Breast epithelium (tissue), 4 donors: ENCODE measurements at regions not wholly inside any gene's neighbourhood (a gene's known extent, or its start where the extent isn't known, plus 50 kb on each side); places are given as distances from the start of the nearest gene placed in this dataset.

Experiments
- DNase-seq, 2 donors: peaks; one replicate each; pipeline ENCODE4 v3.0.0-alpha.2; 2019; ENCODE audit warnings: low spot score in 2 of 2
- H3K27ac ChIP-seq, 2 donors: fragments of 200-600 bp; sonication (generic) in 1 of 2; one replicate each; pipeline ENCODE4 v1.5.1; 2016 to 2019; ENCODE audit warnings: mild to moderate bottlenecking in 1 of 2
- H3K27me3 ChIP-seq, 2 donors: fragments of 200-600 bp; sonication (generic) in 1 of 2; one replicate each; pipeline versions ENCODE4 v1.5.1 to v1.6.0; 2017 to 2019; ENCODE audit warnings: control low read depth in 1 of 2, mild to moderate bottlenecking in 1 of 2
- H3K36me3 ChIP-seq: fragments of 200-600 bp; one replicate; pipeline ENCODE4 v1.5.1; 2019
- H3K4me1 ChIP-seq, 2 donors: fragments of 200-600 bp; sonication (generic); one replicate each; pipeline ENCODE4 v1.5.1; 2016 to 2019; ENCODE audit warnings: control low read depth in 1 of 2
- H3K4me3 ChIP-seq, 3 donors: fragments of 200-600 bp; sonication (generic); 1 replicate in 2 of 3; 2 replicates in 1 of 3; pipeline ENCODE4 v1.5.1; 2016 to 2019; ENCODE audit warnings: mild to moderate bottlenecking in 3 of 3, moderate library complexity in 2 of 3
- H3K9me3 ChIP-seq, 2 donors: fragments of 200-600 bp; sonication (generic) in 1 of 2; one replicate each; pipeline ENCODE4 v1.5.1; 2016 to 2019; ENCODE audit warnings: control low read depth in 1 of 2
- CTCF ChIP-seq, 3 donors: fragments of 450-650 bp; IDR thresholded peaks; one replicate each; pipeline ENCODE4 v1.5.1; 2016 to 2017; ENCODE audit warnings: antibody characterized with exemption in 3 of 3, mild to moderate bottlenecking in 3 of 3, moderate library complexity in 3 of 3
- POLR2A ChIP-seq: fragments of 450-650 bp; IDR thresholded peaks from one replicate; pipeline ENCODE4 v1.6.1; 2016; ENCODE audit warnings: antibody characterized with exemption, mild to moderate bottlenecking, moderate library complexity
- POLR2AphosphoS5 ChIP-seq, 3 donors: sonication (generic); formaldehyde crosslinking; IDR thresholded peaks; one replicate each; pipeline ENCODE4 v1.6.1; 2017; ENCODE audit warnings: antibody characterized with exemption in 3 of 3
- intact Hi-C: fragments of 100-400 bp; cut with DNase I; formaldehyde crosslinking; loops from one replicate; pipeline ENCODE4 v1.15.1; 2023; ENCODE audit warnings: low total_unique reads

- intact Hi-C loops, result no loop called here
- no peak for TF ChIP-seq CTCF (IDR thresholded peaks at IDR 0.05)
- no peak for TF ChIP-seq POLR2A
- TF ChIP-seq POLR2AphosphoS5 (IDR thresholded peaks at IDR 0.05), result no peak
- H3K36me3 ChIP-seq, result no peaks in the 10 kb centered on the region
- DNase-seq, result no peak
- H3K4me1 ChIP-seq, result no peaks in the 10 kb centered on the region
- no peak overlapping the region for H3K4me3 ChIP-seq
- H3K27me3 ChIP-seq, result no peaks in the 10 kb centered on the region
- H3K27ac ChIP-seq, result no peak overlapping the region
- H3K9me3 ChIP-seq, result no peaks in the 10 kb centered on the region
Measured at GRCh38 chr12:88970740-88971139, 381.6 kb downstream of the DUSP6 start.

- DNase-seq, result no peak
- Histone ChIP-seq H3K27ac (no peak overlapping the region), H3K4me3 (no peak overlapping the region), H3K4me1 (no peaks in the 10 kb centered on the region), H3K9me3 (no peaks in the 10 kb centered on the region), H3K36me3 (no peaks in the 10 kb centered on the region), H3K27me3 (no peaks in the 10 kb centered on the region)
- intact Hi-C loops, result no loop called here
- TF ChIP-seq CTCF (IDR thresholded peaks at IDR 0.05) (no peak), POLR2A (no peak), POLR2AphosphoS5 (IDR thresholded peaks at IDR 0.05) (no peak)
Measured at GRCh38 chr12:88969127-88969526, 383.2 kb downstream of the DUSP6 start.

GRCh38 chr12:88960213-88960878 lies 380.1 kb upstream of the KITLG start:
- TF ChIP-seq POLR2A, result no peak
- TF ChIP-seq CTCF (IDR thresholded peaks at IDR 0.05), result no peak
- no peak for TF ChIP-seq POLR2AphosphoS5 (IDR thresholded peaks at IDR 0.05)
- no peak for DNase-seq
- Histone ChIP-seq H3K4me3 (no peak overlapping the region), H3K27me3 (no peaks in the 10 kb centered on the region), H3K27ac (peak overlapping the region in 1 of 2 donors; percentile 19), H3K9me3 (no peaks in the 10 kb centered on the region), H3K4me1 (no peaks in the 10 kb centered on the region), H3K36me3 (no peaks in the 10 kb centered on the region)
- intact Hi-C loops, result no loop called here

- Histone ChIP-seq H3K27ac (no peak overlapping the region), H3K4me3 (no peak overlapping the region), H3K27me3 (no peaks in the 10 kb centered on the region), H3K36me3 (no peaks in the 10 kb centered on the region), H3K9me3 (no peaks in the 10 kb centered on the region), H3K4me1 (no peaks in the 10 kb centered on the region)
- TF ChIP-seq POLR2A (no peak), CTCF (IDR thresholded peaks at IDR 0.05) (no peak), POLR2AphosphoS5 (IDR thresholded peaks at IDR 0.05) (no peak)
- DNase-seq, result no peak
- intact Hi-C loops, result no loop called here
Measured at GRCh38 chr12:88958946-88959345, 378.7 kb upstream of the KITLG start.

GRCh38 chr12:88958153-88958552 lies 377.9 kb upstream of the KITLG start:
- Histone ChIP-seq H3K27me3 (no peaks in the 10 kb centered on the region), H3K36me3 (no peaks in the 10 kb centered on the region), H3K9me3 (no peaks in the 10 kb centered on the region), H3K4me3 (no peak overlapping the region), H3K27ac (no peak overlapping the region), H3K4me1 (no peaks in the 10 kb centered on the region)
- no peak for DNase-seq
- TF ChIP-seq POLR2AphosphoS5 (IDR thresholded peaks at IDR 0.05), result no peak
- no peak for TF ChIP-seq CTCF (IDR thresholded peaks at IDR 0.05)
- TF ChIP-seq POLR2A, result no peak
- intact Hi-C loops, result no loop called here
